GM12872 (cell line): ENCODE measurements at regions not wholly inside any gene's neighbourhood (a gene's known extent, or its start where the extent isn't known, plus 50 kb on each side); places are given as distances from the start of the nearest gene placed in this dataset.

Source experiments
- TF ChIP-seq, protein P1 (sequence below): IDR thresholded peaks from 3 replicates; pipeline ENCODE4 v1.5.1; 2011; ENCODE audit warnings: low read depth, mild to moderate bottlenecking, low read length, moderate library complexity; ENCODE audit not compliant: insufficient read depth

DNA sequence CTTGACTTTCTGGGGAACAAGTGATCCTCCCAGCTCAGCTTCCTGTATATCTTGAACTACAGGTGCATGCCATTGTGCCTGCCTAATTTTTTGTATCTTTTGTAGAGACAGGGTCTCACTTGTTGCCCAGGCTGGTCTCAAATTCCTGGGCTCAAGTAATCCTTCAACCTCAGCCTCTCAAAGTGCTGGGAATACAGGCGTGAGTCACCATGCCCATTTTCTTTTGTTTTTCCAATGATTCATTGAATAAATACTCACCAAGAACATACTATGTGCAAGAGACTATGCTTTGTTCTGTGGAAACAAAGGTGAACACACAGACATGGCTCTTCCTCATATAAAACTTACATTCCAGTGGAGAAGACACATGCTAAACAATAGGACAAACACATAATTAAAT is 407.8 kb upstream of the DAB1 start:
- TF ChIP-seq, protein P1, sequence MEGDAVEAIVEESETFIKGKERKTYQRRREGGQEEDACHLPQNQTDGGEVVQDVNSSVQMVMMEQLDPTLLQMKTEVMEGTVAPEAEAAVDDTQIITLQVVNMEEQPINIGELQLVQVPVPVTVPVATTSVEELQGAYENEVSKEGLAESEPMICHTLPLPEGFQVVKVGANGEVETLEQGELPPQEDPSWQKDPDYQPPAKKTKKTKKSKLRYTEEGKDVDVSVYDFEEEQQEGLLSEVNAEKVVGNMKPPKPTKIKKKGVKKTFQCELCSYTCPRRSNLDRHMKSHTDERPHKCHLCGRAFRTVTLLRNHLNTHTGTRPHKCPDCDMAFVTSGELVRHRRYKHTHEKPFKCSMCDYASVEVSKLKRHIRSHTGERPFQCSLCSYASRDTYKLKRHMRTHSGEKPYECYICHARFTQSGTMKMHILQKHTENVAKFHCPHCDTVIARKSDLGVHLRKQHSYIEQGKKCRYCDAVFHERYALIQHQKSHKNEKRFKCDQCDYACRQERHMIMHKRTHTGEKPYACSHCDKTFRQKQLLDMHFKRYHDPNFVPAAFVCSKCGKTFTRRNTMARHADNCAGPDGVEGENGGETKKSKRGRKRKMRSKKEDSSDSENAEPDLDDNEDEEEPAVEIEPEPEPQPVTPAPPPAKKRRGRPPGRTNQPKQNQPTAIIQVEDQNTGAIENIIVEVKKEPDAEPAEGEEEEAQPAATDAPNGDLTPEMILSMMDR: no peak

DNA sequence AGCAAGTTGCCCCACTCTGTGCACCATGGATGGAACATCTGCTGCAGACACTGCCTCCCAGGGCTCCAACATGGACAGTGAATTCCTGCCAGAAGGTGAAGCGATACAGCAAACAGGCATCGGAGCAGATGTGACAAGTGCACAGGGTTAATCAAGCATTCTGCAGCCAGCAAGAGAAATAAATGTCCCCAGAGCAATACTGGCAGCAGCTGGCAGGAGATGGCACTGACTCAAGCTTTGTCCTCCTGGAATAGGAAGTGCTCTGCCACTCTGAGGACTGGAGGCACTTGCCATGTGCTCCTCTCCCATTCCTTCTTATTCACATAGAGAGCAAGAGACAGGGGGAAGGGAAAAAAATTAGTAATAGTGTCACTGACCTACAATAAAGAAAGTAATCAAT is 402.7 kb upstream of the DAB1 start:
- TF ChIP-seq, protein P1: no peak

GRCh38 chr1:57824535-57824934 is 400.7 kb upstream of the DAB1 start:
- TF ChIP-seq, protein P1: no peak

- TF ChIP-seq, protein P1: no peak
Measured at GRCh38 chr1:57820356-57821095, 396.7 kb upstream of the DAB1 start.

DNA sequence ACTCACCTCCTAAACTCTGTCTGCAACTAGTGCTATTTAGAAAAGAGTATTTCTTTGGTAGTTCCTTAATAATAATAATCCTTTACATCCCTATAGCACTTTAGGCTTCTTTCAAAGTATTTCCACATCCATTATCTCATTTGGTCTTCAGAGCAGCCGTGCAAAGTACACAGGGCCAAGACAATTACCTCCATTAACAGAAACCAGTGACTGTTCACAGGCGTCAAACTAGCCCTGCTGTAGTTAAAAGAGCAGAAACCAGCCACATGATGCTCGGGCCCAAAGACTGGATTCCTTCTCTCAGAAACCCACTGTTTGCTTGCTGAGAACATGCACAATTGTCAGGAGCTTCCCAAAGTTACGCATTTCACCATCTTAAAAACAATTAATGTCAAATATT is 396.0 kb upstream of the DAB1 start:
- TF ChIP-seq, protein P1: no peak

- TF ChIP-seq, protein P1: no peak
Measured at GRCh38 chr1:57803586-57803985, 379.7 kb upstream of the DAB1 start.

DNA sequence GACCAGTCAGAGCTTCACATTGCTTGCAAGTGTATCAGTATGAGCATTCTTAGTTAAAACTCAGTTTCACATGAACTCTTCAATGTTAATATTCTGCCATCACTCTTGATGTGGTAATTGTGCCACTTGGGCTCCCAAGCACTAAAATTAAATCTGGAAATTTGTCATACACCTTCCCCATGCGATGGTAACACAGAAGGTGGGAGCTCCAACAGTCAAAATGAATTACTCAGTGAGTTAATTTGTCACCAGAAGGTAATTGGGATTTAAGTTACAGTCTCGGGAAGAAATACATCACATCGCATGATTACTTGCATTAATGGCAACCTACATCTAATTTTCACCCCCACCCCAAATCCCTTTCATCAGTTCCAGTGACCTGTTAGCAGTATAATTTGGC is 376.5 kb upstream of the DAB1 start:
- TF ChIP-seq, protein P1: no peak
